ENCODE measurements at regions not wholly inside any gene's neighbourhood (a gene's known extent, or its start where the extent isn't known, plus 50 kb on each side); places are given as distances from the start of the nearest gene placed in this dataset.
A peak's percentile ranks its signal among the peaks of the same experiment; 100 is the strongest.
"Not testable (repeated sequence)": the region's sequence is repeated elsewhere in the genome, so short reads cannot be mapped to it uniquely, and the experiment has no call there.

GRCh38 chr6:155543166-155543847 lies 87.7 kb upstream of the NOX3 start:
- DNase-seq (ENCODE audit: extremely low spot score): no peak
- POLR2A ChIA-PET: no interaction called here
- CTCF ChIA-PET: interaction anchor here (1.5 kb wide), 1 partner anchor 236 kb away, joined by 3 read pairs; no protein-coding TSS in a partner anchor
- TF ChIP-seq, protein P1, sequence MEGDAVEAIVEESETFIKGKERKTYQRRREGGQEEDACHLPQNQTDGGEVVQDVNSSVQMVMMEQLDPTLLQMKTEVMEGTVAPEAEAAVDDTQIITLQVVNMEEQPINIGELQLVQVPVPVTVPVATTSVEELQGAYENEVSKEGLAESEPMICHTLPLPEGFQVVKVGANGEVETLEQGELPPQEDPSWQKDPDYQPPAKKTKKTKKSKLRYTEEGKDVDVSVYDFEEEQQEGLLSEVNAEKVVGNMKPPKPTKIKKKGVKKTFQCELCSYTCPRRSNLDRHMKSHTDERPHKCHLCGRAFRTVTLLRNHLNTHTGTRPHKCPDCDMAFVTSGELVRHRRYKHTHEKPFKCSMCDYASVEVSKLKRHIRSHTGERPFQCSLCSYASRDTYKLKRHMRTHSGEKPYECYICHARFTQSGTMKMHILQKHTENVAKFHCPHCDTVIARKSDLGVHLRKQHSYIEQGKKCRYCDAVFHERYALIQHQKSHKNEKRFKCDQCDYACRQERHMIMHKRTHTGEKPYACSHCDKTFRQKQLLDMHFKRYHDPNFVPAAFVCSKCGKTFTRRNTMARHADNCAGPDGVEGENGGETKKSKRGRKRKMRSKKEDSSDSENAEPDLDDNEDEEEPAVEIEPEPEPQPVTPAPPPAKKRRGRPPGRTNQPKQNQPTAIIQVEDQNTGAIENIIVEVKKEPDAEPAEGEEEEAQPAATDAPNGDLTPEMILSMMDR (IDR thresholded peaks at IDR 0.05; ENCODE audit: control extremely low read depth, extremely low read depth, low read depth, missing control alignments): no peak

DNA sequence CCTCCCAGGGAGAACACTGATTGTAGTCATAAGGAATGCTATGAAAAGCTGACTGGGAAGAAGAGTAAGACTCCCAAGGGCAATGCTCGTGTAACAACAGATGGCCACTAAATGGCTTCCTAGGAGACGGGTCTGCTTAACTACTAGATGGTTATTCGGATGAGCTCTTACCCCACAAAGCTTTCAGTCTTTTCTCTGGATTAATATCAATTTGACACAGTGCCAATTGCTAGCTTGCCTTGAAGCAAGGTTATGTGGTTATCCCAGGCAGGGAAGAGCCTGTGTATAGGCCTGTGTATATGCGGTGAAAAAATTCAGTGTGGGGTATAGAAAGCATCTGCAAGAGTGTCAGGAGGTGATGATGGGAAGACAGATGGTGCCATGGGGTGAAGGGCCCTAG lies 86.4 kb upstream of the NOX3 start:
- POLR2A ChIA-PET: no interaction called here
- TF ChIP-seq, protein P1 (IDR thresholded peaks at IDR 0.05; ENCODE audit: control extremely low read depth, extremely low read depth, low read depth, missing control alignments): no peak
- CTCF ChIA-PET: interaction anchor here (1.0 to 1.7 kb wide), 5 partner anchors 9 to 235 kb away, joined by 3 to 5 read pairs (median 3); no protein-coding TSS in a partner anchor
- DNase-seq (ENCODE audit: extremely low spot score): no peak

DNA sequence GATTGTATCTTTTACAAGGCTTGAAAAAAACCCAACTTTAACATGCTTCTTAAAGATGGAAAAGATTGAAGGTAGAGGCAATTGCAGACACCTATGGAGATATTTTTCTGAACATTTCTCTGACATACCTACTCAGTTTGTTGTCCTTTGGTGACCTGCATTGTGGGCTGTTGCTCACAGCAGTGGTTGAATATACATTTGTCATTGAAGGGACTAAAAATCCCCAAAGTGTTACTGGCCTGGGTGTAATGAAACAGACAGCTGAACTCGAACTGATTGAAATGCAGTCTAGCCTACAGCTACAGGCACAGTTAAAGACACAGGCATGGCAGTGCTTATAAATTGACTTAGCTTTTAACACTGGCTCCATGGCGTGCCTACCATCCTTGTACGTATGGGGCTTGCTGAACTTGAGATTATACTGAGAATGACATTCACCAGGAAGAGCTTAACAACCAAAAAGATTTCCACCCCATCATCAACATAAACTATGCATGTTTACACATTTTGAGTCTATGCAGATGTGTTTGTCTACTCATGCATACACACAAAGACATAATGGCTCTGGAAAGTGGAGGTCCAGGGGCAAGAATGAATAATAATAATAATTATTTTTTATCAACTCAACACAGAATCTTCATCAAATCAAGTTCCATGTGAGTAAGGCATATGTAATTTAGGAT lies 83.2 kb upstream of the NOX3 start:
- TF ChIP-seq, protein P1 (IDR thresholded peaks at IDR 0.05; ENCODE audit: control extremely low read depth, extremely low read depth, low read depth, missing control alignments): no peak
- DNase-seq (ENCODE audit: extremely low spot score): no peak
- ChIA-PET CTCF (no interaction called here), POLR2A (no interaction called here)

- TF ChIP-seq, protein P1 (IDR thresholded peaks at IDR 0.05; ENCODE audit: control extremely low read depth, extremely low read depth, low read depth, missing control alignments): no peak
Observed at GRCh38 chr6:155534678-155535077, 79.0 kb upstream of the NOX3 start.

GRCh38 chr6:155530219-155530834 lies 74.7 kb upstream of the NOX3 start:
- CTCF ChIA-PET: interaction anchor here (2.1 kb wide), 1 partner anchor 10 kb away, joined by 10 read pairs; no protein-coding TSS in a partner anchor
- DNase-seq (ENCODE audit: extremely low spot score): peak; percentile 38
- TF ChIP-seq, protein P1 (IDR thresholded peaks at IDR 0.05; ENCODE audit: control extremely low read depth, extremely low read depth, low read depth, missing control alignments): peak; percentile 71
- POLR2A ChIA-PET: no interaction called here

More at GRCh38 chr6:155534678-155535077, 79.0 kb upstream of the NOX3 start:
- ChIA-PET POLR2A (no interaction called here), CTCF (interaction anchor here (1.5 to 2.1 kb wide), 2 partner anchors 207 to 859 kb away, joined by 3 to 7 read pairs; no protein-coding TSS in a partner anchor)
- no peak for DNase-seq (ENCODE audit: extremely low spot score)

- POLR2A ChIA-PET: not testable (repeated sequence)
Observed at GRCh38 chr6:155529814-155530213, 74.2 kb upstream of the NOX3 start.

More at GRCh38 chr6:155529814-155530213, 74.2 kb upstream of the NOX3 start:
- DNase-seq (ENCODE audit: extremely low spot score): not testable (repeated sequence)
- CTCF ChIA-PET: interaction anchor here (0.9 to 2.2 kb wide), 8 partner anchors 10 to 601 kb away, joined by 3 to 10 read pairs (median 7); no protein-coding TSS in a partner anchor

All from GM10248 (cell line).